Endodermal cell (in vitro differentiated cells): ENCODE measurements at regions not wholly inside any gene's neighbourhood (a gene's known extent, or its start where the extent isn't known, plus 50 kb on each side); places are given as distances from the start of the nearest gene placed in this dataset.

ENCODE experiments used
- DNase-seq: peaks from one replicate; pipeline ENCODE4 v3.0.0-alpha.2; 2017
- H3K27ac ChIP-seq: 2 replicates; pipeline ENCODE4 v1.5.1; 2013; ENCODE audit warnings: mild to moderate bottlenecking, low read depth, low read length, moderate library complexity
- H3K27me3 ChIP-seq: 2 replicates; pipeline ENCODE4 v1.6.1; 2013; ENCODE audit warnings: mild to moderate bottlenecking, low read length, moderate library complexity; ENCODE audit not compliant: insufficient read depth, control insufficient read depth, poor library complexity, severe bottlenecking
- H3K36me3 ChIP-seq: 2 replicates; pipeline ENCODE4 v1.7.0; 2013; ENCODE audit warnings: mild to moderate bottlenecking, low read length, moderate library complexity; ENCODE audit not compliant: control insufficient read depth, insufficient read depth
- H3K4me1 ChIP-seq: one replicate; pipeline ENCODE4 v1.7.0; 2013; ENCODE audit warnings: low read length; ENCODE audit not compliant: control insufficient read depth, insufficient read depth
- H3K4me3 ChIP-seq: 2 replicates; pipeline ENCODE4 v1.5.1; 2013; ENCODE audit warnings: mild to moderate bottlenecking, low read length, moderate library complexity
- H3K9ac ChIP-seq: 2 replicates; pipeline ENCODE4 v1.6.1; 2013; ENCODE audit warnings: mild to moderate bottlenecking, low read length, moderate library complexity; ENCODE audit not compliant: poor library complexity, severe bottlenecking; ENCODE audit errors: extremely low read depth
- H3K9me3 ChIP-seq: 2 replicates; pipeline ENCODE4 v1.6.1; 2013; ENCODE audit warnings: mild to moderate bottlenecking, low read length, moderate library complexity; ENCODE audit not compliant: control insufficient read depth
- H3K27ac Mint-ChIP-seq: 2 replicates; pipeline ENCODE4 v1.8.0; 2020; ENCODE audit warnings: mixed read lengths
- H3K27me3 Mint-ChIP-seq: 2 replicates; pipeline ENCODE4 v1.8.0; 2021; ENCODE audit warnings: mild to moderate bottlenecking, mixed read lengths; ENCODE audit not compliant: insufficient read depth
- H3K36me3 Mint-ChIP-seq: 2 replicates; pipeline ENCODE4 v1.8.0; 2020; ENCODE audit warnings: low read depth, mixed read lengths
- H3K4me1 Mint-ChIP-seq: 2 replicates; pipeline ENCODE4 v1.8.0; 2020; ENCODE audit warnings: mixed read lengths
- H3K4me3 Mint-ChIP-seq: 2 replicates; pipeline ENCODE4 v1.8.0; 2020; ENCODE audit warnings: mild to moderate bottlenecking, moderate library complexity, mixed read lengths
- H3K9me3 Mint-ChIP-seq: 2 replicates; pipeline ENCODE4 v1.8.0; 2020; ENCODE audit warnings: mild to moderate bottlenecking, mixed read lengths
- WGBS, 2 experiments: methylation state at CpG; one replicate each; pipeline versions ENCODE4 v1.1.5 to v1.1.7; 2013; ENCODE audit warnings: missing lambda C conversion rate in 2 of 2, mixed read lengths in 1 of 2; ENCODE audit not compliant: insufficient coverage in 1 of 2, insufficient read length in 1 of 2; 5-methylcytosine and 5-hydroxymethylcytosine counted together
- TF ChIP-seq, protein P1 (sequence below): fragments of 200-600 bp; sonication (generic); conservative IDR thresholded peaks from 2 replicates; pipeline ENCODE4 v1.5.0; 2021; ENCODE audit warnings: antibody characterized with exemption, mild to moderate bottlenecking

DNA sequence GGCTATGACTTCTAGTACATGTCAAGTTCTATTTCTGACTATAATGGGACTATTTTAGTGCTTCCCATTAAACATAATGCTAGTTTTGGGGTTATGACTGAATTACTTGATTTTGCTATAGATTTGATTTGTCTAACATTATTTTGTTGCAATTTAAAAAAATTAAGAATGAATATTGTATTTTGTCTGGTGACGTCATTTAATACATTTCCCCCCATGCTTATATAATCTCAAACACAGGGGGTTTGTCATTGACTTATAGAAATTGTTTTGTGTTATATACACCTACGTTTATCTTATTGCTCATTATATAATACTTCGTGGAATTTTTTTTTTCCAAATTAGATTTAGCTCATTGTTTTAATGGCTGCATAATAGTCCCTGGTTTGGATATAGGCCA is 270.3 kb upstream of the VLDLR start:
- H3K9ac ChIP-seq: no peak overlapping the region
- H3K9me3 ChIP-seq: peaks cover 7% of the 10 kb centered on the region
- no peak for DNase-seq
- H3K4me1 Mint-ChIP-seq: peaks cover 2% of the 10 kb centered on the region
- H3K36me3 ChIP-seq: no peaks in the 10 kb centered on the region
- H3K27me3 Mint-ChIP-seq: peaks cover 3% of the 10 kb centered on the region
- no peak overlapping the region for H3K4me3 ChIP-seq
- no peaks in the 10 kb centered on the region for H3K4me1 ChIP-seq
- no CpG with 5 or more reads among the region's 3 CpGs for WGBS, 2 experiments
- H3K4me3 Mint-ChIP-seq: no peak overlapping the region
- no peak overlapping the region for H3K27ac Mint-ChIP-seq
- H3K9me3 Mint-ChIP-seq: peaks cover 15% of the 10 kb centered on the region
- H3K27me3 ChIP-seq: no peaks in the 10 kb centered on the region
- peaks cover 2% of the 10 kb centered on the region for H3K36me3 Mint-ChIP-seq
- H3K27ac ChIP-seq: no peak overlapping the region
- TF ChIP-seq, protein P1, sequence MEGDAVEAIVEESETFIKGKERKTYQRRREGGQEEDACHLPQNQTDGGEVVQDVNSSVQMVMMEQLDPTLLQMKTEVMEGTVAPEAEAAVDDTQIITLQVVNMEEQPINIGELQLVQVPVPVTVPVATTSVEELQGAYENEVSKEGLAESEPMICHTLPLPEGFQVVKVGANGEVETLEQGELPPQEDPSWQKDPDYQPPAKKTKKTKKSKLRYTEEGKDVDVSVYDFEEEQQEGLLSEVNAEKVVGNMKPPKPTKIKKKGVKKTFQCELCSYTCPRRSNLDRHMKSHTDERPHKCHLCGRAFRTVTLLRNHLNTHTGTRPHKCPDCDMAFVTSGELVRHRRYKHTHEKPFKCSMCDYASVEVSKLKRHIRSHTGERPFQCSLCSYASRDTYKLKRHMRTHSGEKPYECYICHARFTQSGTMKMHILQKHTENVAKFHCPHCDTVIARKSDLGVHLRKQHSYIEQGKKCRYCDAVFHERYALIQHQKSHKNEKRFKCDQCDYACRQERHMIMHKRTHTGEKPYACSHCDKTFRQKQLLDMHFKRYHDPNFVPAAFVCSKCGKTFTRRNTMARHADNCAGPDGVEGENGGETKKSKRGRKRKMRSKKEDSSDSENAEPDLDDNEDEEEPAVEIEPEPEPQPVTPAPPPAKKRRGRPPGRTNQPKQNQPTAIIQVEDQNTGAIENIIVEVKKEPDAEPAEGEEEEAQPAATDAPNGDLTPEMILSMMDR: no peak

GRCh38 chr9:2354216-2354615 is 267.4 kb upstream of the VLDLR start:
- Mint-ChIP-seq H3K27me3 (peaks cover 7% of the 10 kb centered on the region), H3K27ac (no peak overlapping the region), H3K36me3 (no peaks in the 10 kb centered on the region), H3K9me3 (no peaks in the 10 kb centered on the region), H3K4me3 (no peak overlapping the region), H3K4me1 (peaks cover 5% of the 10 kb centered on the region)
- no peak for DNase-seq
- no peaks in the 10 kb centered on the region for H3K27me3 ChIP-seq
- H3K9me3 ChIP-seq: no peaks in the 10 kb centered on the region
- TF ChIP-seq, protein P1: no peak
- H3K36me3 ChIP-seq: no peaks in the 10 kb centered on the region
- WGBS, 2 experiments: 94 to 97% methylated on average over 4 of the region's 4 CpGs
- H3K4me3 ChIP-seq: no peak overlapping the region
- no peaks in the 10 kb centered on the region for H3K4me1 ChIP-seq
- H3K9ac ChIP-seq: no peak overlapping the region
- no peak overlapping the region for H3K27ac ChIP-seq

- Mint-ChIP-seq H3K4me1 (peaks cover 14% of the 10 kb centered on the region), H3K9me3 (no peaks in the 10 kb centered on the region), H3K27me3 (peaks cover 10% of the 10 kb centered on the region), H3K4me3 (no peak overlapping the region), H3K27ac (no peak overlapping the region), H3K36me3 (no peaks in the 10 kb centered on the region)
- no peak overlapping the region for H3K27ac ChIP-seq
- H3K4me1 ChIP-seq: no peaks in the 10 kb centered on the region
- no peaks in the 10 kb centered on the region for H3K9me3 ChIP-seq
- TF ChIP-seq, protein P1: no peak
- H3K27me3 ChIP-seq: no peaks in the 10 kb centered on the region
- no peak overlapping the region for H3K4me3 ChIP-seq
- WGBS, 2 experiments: 87 to 100% methylated on average over 3 to 8 of the region's 8 CpGs
- no peak overlapping the region for H3K9ac ChIP-seq
- no peaks in the 10 kb centered on the region for H3K36me3 ChIP-seq
- no peak for DNase-seq
Observed at GRCh38 chr9:2354856-2355696, 266.5 kb upstream of the VLDLR start.
